ENCODE measurements at regions not wholly inside any gene's neighbourhood (a gene's known extent, or its start where the extent isn't known, plus 50 kb on each side); places are given as distances from the start of the nearest gene placed in this dataset.

GRCh38 chr5:56598941-56599340 is 216.4 kb upstream of the MAP3K1 start:
- no peak overlapping the region for H3K4me3 ChIP-seq (ENCODE audit: control insufficient read depth in 2 of 3, extremely low read depth in 1 of 3, insufficient read depth in 2 of 3, low read depth in 1 of 3, low read length in 3 of 3)
- DNase-seq (ENCODE audit: low read depth, low spot score) = no peak
- no peaks in the 10 kb centered on the region for H3K36me3 ChIP-seq (ENCODE audit: control insufficient read depth in 2 of 2, extremely low read depth in 1 of 2, insufficient read depth in 2 of 2, low read length in 2 of 2)
- H3K4me2 ChIP-seq (ENCODE audit: control insufficient read depth, extremely low read depth, insufficient read depth, low read depth, low read length) = no peak overlapping the region
- no peaks in the 10 kb centered on the region for H3K79me2 ChIP-seq (ENCODE audit: control insufficient read depth, insufficient read depth, low read length)
- H3K27me3 ChIP-seq (ENCODE audit: control insufficient read depth, extremely low read depth, insufficient read depth, low read length) = no peaks in the 10 kb centered on the region
- H3K9me3 ChIP-seq (ENCODE audit: control insufficient read depth, low read depth, low read length) = no peaks in the 10 kb centered on the region
- no peak overlapping the region for H2AFZ ChIP-seq (ENCODE audit: control insufficient read depth, low read length)
- dilution Hi-C loops (cut with MboI; ENCODE audit: extremely low pct_ligation_motif_present, low sequenced_read_pairs) = no loop called here
- no peak for FAIRE-seq
- H4K20me1 ChIP-seq (ENCODE audit: control insufficient read depth, extremely low read depth, insufficient read depth, low read length) = no peaks in the 10 kb centered on the region
- no peak overlapping the region for H3K9ac ChIP-seq (ENCODE audit: control insufficient read depth, extremely low read depth, insufficient read depth, low read length)
- no peak overlapping the region for H3K27ac ChIP-seq (ENCODE audit: control insufficient read depth, insufficient read depth, low read length)
- TF ChIP-seq CTCF (optimal IDR thresholded peaks at IDR 0.05 in 1 of 3, IDR thresholded peaks at IDR 0.05 in 1 of 3, conservative IDR thresholded peaks at IDR 0.05 in 1 of 3; ENCODE audit: extremely low read depth in 1 of 3, insufficient read depth in 2 of 3, low read length in 3 of 3) (no peak), EZH2 (IDR thresholded peaks at IDR 0.05; ENCODE audit: low read length) (no peak)
- peaks cover 3% of the 10 kb centered on the region for H3K4me1 ChIP-seq (ENCODE audit: control insufficient read depth, extremely low read depth, insufficient read depth, low read length)
- H3K9me1 ChIP-seq (ENCODE audit: control insufficient read depth, extremely low read depth, insufficient read depth, low read length) = no peaks in the 10 kb centered on the region

- Histone ChIP-seq H3K4me2 (ENCODE audit: control insufficient read depth, extremely low read depth, insufficient read depth, low read depth, low read length) (no peak overlapping the region), H3K9me3 (ENCODE audit: control insufficient read depth, low read depth, low read length) (no peaks in the 10 kb centered on the region), H3K27ac (ENCODE audit: control insufficient read depth, insufficient read depth, low read length) (no peak overlapping the region), H3K79me2 (ENCODE audit: control insufficient read depth, insufficient read depth, low read length) (no peaks in the 10 kb centered on the region), H3K9me1 (ENCODE audit: control insufficient read depth, extremely low read depth, insufficient read depth, low read length) (no peaks in the 10 kb centered on the region), H3K4me1 (ENCODE audit: control insufficient read depth, extremely low read depth, insufficient read depth, low read length) (peaks cover 3% of the 10 kb centered on the region), H3K27me3 (ENCODE audit: control insufficient read depth, extremely low read depth, insufficient read depth, low read length) (no peaks in the 10 kb centered on the region), H3K4me3 (ENCODE audit: control insufficient read depth in 2 of 3, extremely low read depth in 1 of 3, insufficient read depth in 2 of 3, low read depth in 1 of 3, low read length in 3 of 3) (no peak overlapping the region), H4K20me1 (ENCODE audit: control insufficient read depth, extremely low read depth, insufficient read depth, low read length) (no peaks in the 10 kb centered on the region), H3K36me3 (ENCODE audit: control insufficient read depth in 2 of 2, extremely low read depth in 1 of 2, insufficient read depth in 2 of 2, low read length in 2 of 2) (no peaks in the 10 kb centered on the region), H3K9ac (ENCODE audit: control insufficient read depth, extremely low read depth, insufficient read depth, low read length) (no peak overlapping the region), H2AFZ (ENCODE audit: control insufficient read depth, low read length) (no peak overlapping the region)
- dilution Hi-C loops (cut with MboI; ENCODE audit: extremely low pct_ligation_motif_present, low sequenced_read_pairs) = no loop called here
- TF ChIP-seq CTCF (optimal IDR thresholded peaks at IDR 0.05 in 1 of 3, IDR thresholded peaks at IDR 0.05 in 1 of 3, conservative IDR thresholded peaks at IDR 0.05 in 1 of 3; ENCODE audit: extremely low read depth in 1 of 3, insufficient read depth in 2 of 3, low read length in 3 of 3) = no peak
- TF ChIP-seq EZH2 (IDR thresholded peaks at IDR 0.05; ENCODE audit: low read length) = no peak
- no peak for DNase-seq (ENCODE audit: low read depth, low spot score)
- no peak for FAIRE-seq
Measured at GRCh38 chr5:56596155-56596554, 219.2 kb upstream of the MAP3K1 start.
